ENCODE measurements at regions not wholly inside any gene's neighbourhood (a gene's known extent, or its start where the extent isn't known, plus 50 kb on each side); places are given as distances from the start of the nearest gene placed in this dataset.

DNA sequence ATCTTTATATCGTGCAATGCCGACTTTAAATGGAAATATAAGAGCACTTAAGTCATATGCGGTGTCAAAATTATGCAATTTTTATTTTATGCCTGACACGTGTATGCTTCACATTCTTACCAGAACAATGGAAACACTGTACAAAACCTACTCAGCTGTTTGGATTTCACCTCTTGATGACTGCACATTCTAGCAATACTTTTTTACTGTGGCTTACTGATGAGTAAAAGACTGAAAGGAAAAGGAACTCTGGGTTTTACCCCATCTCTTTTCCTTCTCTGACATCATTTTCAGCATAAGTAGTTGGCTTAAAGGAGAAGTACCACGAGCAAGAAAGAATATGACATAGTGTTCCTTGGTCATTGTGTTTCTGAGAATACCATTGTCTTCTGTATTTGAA is 142.8 kb downstream of the POLR2M start:
- TF ChIP-seq CTCF (IDR thresholded peaks at IDR 0.05) (no peak), EP300 (IDR thresholded peaks at IDR 0.05) (no peak), POLR2AphosphoS5 (IDR thresholded peaks at IDR 0.05) (no peak), POLR2A (IDR thresholded peaks at IDR 0.05) (no peak)
